ENCODE measurements at regions not wholly inside any gene's neighbourhood (a gene's known extent, or its start where the extent isn't known, plus 50 kb on each side); places are given as distances from the start of the nearest gene placed in this dataset.

GRCh38 chr1:184210031-184210430 lies 158.5 kb downstream of the TSEN15 start:
- TF ChIP-seq CTCF (IDR thresholded peaks at IDR 0.05; ENCODE audit: insufficient read depth, low read length, missing control alignments) = no peak
- no peak overlapping the region for H3K4me3 ChIP-seq (ENCODE audit: low read depth, low read length)
- DNase-seq (ENCODE audit: low read depth, low spot score) = peak; percentile 23
- CTCF ChIA-PET = interaction anchor here (1.0 kb wide), 1 partner anchor 12 kb away, joined by 5 read pairs; no protein-coding TSS in a partner anchor
- POLR2A ChIA-PET = no interaction called here

- TF ChIP-seq CTCF (IDR thresholded peaks at IDR 0.05; ENCODE audit: insufficient read depth, low read length, missing control alignments) = no peak
- H3K4me3 ChIP-seq (ENCODE audit: low read depth, low read length) = no peak overlapping the region
- POLR2A ChIA-PET = no interaction called here
- no peak for DNase-seq (ENCODE audit: low read depth, low spot score)
- CTCF ChIA-PET = interaction anchor here (1.0 to 4.2 kb wide), 2 partner anchors 11 to 12 kb away, joined by 5 to 38 read pairs; no protein-coding TSS in a partner anchor
Observed at GRCh38 chr1:184210862-184211261, 159.3 kb downstream of the TSEN15 start.

GRCh38 chr1:184212649-184213314 lies 161.3 kb downstream of the TSEN15 start:
- POLR2A ChIA-PET = no interaction called here
- no peak for TF ChIP-seq CTCF (IDR thresholded peaks at IDR 0.05; ENCODE audit: insufficient read depth, low read length, missing control alignments)
- no peak overlapping the region for H3K4me3 ChIP-seq (ENCODE audit: low read depth, low read length)
- CTCF ChIA-PET = interaction anchor here (0.9 to 4.2 kb wide), 3 partner anchors 10 to 162 kb away, joined by 3 to 38 read pairs (median 4); partner anchors contain the start of gene TSEN15
- DNase-seq (ENCODE audit: low read depth, low spot score) = peak; percentile 75

GRCh38 chr1:184214128-184214527 lies 162.6 kb downstream of the TSEN15 start:
- ChIA-PET POLR2A (no interaction called here), CTCF (interaction anchor here (4.2 kb wide), 1 partner anchor 9 kb away, joined by 38 read pairs; no protein-coding TSS in a partner anchor)
- H3K4me3 ChIP-seq (ENCODE audit: low read depth, low read length) = no peak overlapping the region
- DNase-seq (ENCODE audit: low read depth, low spot score) = no peak
- TF ChIP-seq CTCF (IDR thresholded peaks at IDR 0.05; ENCODE audit: insufficient read depth, low read length, missing control alignments) = no peak

- no peak for TF ChIP-seq CTCF (IDR thresholded peaks at IDR 0.05; ENCODE audit: insufficient read depth, low read length, missing control alignments)
- ChIA-PET POLR2A (no interaction called here), CTCF (interaction anchor here (0.9 to 1.2 kb wide), 4 partner anchors 9 to 449 kb away, joined by 3 to 4 read pairs (median 3); no protein-coding TSS in a partner anchor)
- DNase-seq (ENCODE audit: low read depth, low spot score) = no peak
- H3K4me3 ChIP-seq (ENCODE audit: low read depth, low read length) = no peak overlapping the region
Observed at GRCh38 chr1:184215274-184215925, 163.9 kb downstream of the TSEN15 start.

- no peak for DNase-seq (ENCODE audit: low read depth, low spot score)
- CTCF ChIA-PET = interaction anchor here (1.2 to 4.6 kb wide), 3 partner anchors 17 to 446 kb away, joined by 3 to 64 read pairs (median 6); no protein-coding TSS in a partner anchor
- POLR2A ChIA-PET = no interaction called here
- H3K4me3 ChIP-seq (ENCODE audit: low read depth, low read length) = no peak overlapping the region
- no peak for TF ChIP-seq CTCF (IDR thresholded peaks at IDR 0.05; ENCODE audit: insufficient read depth, low read length, missing control alignments)
Observed at GRCh38 chr1:184218458-184219075, 167.0 kb downstream of the TSEN15 start.
